ENCODE measurements at regions not wholly inside any gene's neighbourhood (a gene's known extent, or its start where the extent isn't known, plus 50 kb on each side); places are given as distances from the start of the nearest gene placed in this dataset.

DNA sequence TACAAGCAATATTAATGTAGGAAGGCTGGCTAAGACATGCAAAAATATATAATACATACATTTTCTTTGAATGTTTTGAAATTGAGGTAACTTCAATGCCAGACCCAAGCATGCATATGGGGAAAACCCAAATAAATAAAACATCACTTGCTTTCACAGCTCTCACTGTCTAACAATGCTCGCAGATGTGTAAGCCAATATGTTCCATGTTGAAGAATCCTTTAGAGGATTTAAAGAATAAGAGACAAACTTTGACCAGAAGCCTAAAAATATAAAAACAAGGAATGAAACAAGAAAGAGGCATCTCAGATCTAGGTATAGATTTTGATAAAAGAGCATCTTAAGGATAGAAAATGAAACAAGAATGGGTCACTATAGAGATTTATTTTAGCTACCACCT is 354.2 kb downstream of the CDH10 start:
- no peaks in the 10 kb centered on the region for H3K27me3 Mint-ChIP-seq
- H3K36me3 ChIP-seq (ENCODE audit: insufficient read depth, low read length) = no peaks in the 10 kb centered on the region
- CTCF ChIA-PET = interaction anchor here (0.6 kb wide), 1 partner anchor 14 kb away, joined by 3 read pairs; no protein-coding TSS in a partner anchor
- no peaks in the 10 kb centered on the region for H3K9me3 ChIP-seq (ENCODE audit: low read length)
- no peaks in the 10 kb centered on the region for H3K4me1 Mint-ChIP-seq
- H3K4me1 ChIP-seq (ENCODE audit: insufficient read depth, low read length) = no peaks in the 10 kb centered on the region
- no peak overlapping the region for H3K4me3 Mint-ChIP-seq
- no peak overlapping the region for H3K4me3 ChIP-seq (ENCODE audit: low read length)
- DNase-seq = no peak
- no peak overlapping the region for H3K27ac Mint-ChIP-seq
- no peaks in the 10 kb centered on the region for H3K36me3 Mint-ChIP-seq
- H3K9me3 Mint-ChIP-seq = peaks cover 2 to 27% (median 7%) of the 10 kb centered on the region in 5 donors
- POLR2A ChIA-PET = no interaction called here
- no peaks in the 10 kb centered on the region for H3K27me3 ChIP-seq (ENCODE audit: insufficient read depth, low read length, poor library complexity, severe bottlenecking)
- no peak overlapping the region for H3K27ac ChIP-seq (ENCODE audit: low read depth, low read length)

DNA sequence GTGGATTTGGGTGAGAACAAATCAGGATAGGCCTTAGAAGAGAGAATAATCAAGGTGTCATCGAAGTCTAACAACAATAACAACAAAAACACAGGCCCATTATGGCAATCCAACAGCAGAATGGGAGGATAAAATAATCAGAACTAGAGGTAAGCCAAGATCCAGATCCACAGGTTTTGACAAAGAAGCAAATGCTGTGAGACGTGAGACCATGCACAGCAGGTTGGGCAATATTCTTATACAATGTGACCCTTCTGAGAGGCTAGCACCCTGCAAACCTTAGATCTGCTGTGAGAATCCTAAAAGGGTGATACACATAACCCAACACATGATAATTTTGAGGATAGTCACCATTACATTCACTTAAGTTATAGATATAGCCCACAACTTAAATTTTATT is 352.9 kb downstream of the CDH10 start:
- POLR2A ChIA-PET = no interaction called here
- Histone ChIP-seq H3K27me3 (ENCODE audit: insufficient read depth, low read length, poor library complexity, severe bottlenecking) (no peaks in the 10 kb centered on the region), H3K9me3 (ENCODE audit: low read length) (no peaks in the 10 kb centered on the region), H3K4me1 (ENCODE audit: insufficient read depth, low read length) (no peaks in the 10 kb centered on the region), H3K36me3 (ENCODE audit: insufficient read depth, low read length) (no peaks in the 10 kb centered on the region), H3K4me3 (ENCODE audit: low read length) (no peak overlapping the region), H3K27ac (ENCODE audit: low read depth, low read length) (no peak overlapping the region)
- CTCF ChIA-PET = no interaction called here
- Mint-ChIP-seq H3K36me3 (no peaks in the 10 kb centered on the region), H3K4me3 (no peak overlapping the region), H3K4me1 (no peaks in the 10 kb centered on the region), H3K9me3 (peaks cover 5 to 35% (median 8%) of the 10 kb centered on the region in 5 donors), H3K27ac (no peak overlapping the region), H3K27me3 (no peaks in the 10 kb centered on the region)
- no peak for DNase-seq

- ChIA-PET CTCF (no interaction called here), POLR2A (no interaction called here)
- Histone ChIP-seq H3K4me3 (ENCODE audit: low read length) (no peak overlapping the region), H3K27ac (ENCODE audit: low read depth, low read length) (no peak overlapping the region), H3K27me3 (ENCODE audit: insufficient read depth, low read length, poor library complexity, severe bottlenecking) (no peaks in the 10 kb centered on the region), H3K36me3 (ENCODE audit: insufficient read depth, low read length) (no peaks in the 10 kb centered on the region), H3K9me3 (ENCODE audit: low read length) (no peaks in the 10 kb centered on the region), H3K4me1 (ENCODE audit: insufficient read depth, low read length) (no peaks in the 10 kb centered on the region)
- H3K9me3 Mint-ChIP-seq = peaks cover 13 to 37% (median 22%) of the 10 kb centered on the region in 5 donors
- H3K4me3 Mint-ChIP-seq = no peak overlapping the region
- no peak overlapping the region for H3K27ac Mint-ChIP-seq
- DNase-seq = no peak
- no peaks in the 10 kb centered on the region for H3K36me3 Mint-ChIP-seq
- no peaks in the 10 kb centered on the region for H3K4me1 Mint-ChIP-seq
- H3K27me3 Mint-ChIP-seq = no peaks in the 10 kb centered on the region
Observed at GRCh38 chr5:24294333-24294732, 350.4 kb downstream of the CDH10 start.

DNA sequence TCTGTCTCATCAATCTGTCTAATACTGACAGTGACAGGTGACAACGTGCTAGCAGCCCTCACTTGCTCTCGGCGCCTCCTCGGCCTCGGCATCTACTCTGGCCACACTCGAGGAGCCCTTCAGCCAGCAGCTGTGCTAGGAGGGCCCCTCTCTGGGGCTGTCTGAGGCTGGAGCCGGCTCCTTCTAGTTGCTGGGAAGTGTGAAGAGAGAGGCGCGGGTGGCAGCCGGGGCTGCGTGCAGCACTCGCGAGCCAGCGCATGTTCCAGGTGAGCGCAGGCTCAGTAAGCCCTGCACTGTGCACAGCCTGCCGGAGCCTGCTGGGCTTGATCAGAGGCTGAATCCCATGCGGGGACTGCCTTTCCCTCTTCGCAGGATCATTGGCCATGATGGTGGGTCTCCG is 330.7 kb downstream of the CDH10 start:
- Mint-ChIP-seq H3K4me3 (no peak overlapping the region), H3K27me3 (no peaks in the 10 kb centered on the region), H3K36me3 (peaks cover 0 to 1% (median 0%) of the 10 kb centered on the region in 3 donors), H3K4me1 (no peaks in the 10 kb centered on the region), H3K9me3 (peaks cover 18 to 44% (median 25%) of the 10 kb centered on the region in 5 donors), H3K27ac (no peak overlapping the region)
- Histone ChIP-seq H3K36me3 (ENCODE audit: insufficient read depth, low read length) (no peaks in the 10 kb centered on the region), H3K4me1 (ENCODE audit: insufficient read depth, low read length) (no peaks in the 10 kb centered on the region), H3K27ac (ENCODE audit: low read depth, low read length) (no peak overlapping the region), H3K27me3 (ENCODE audit: insufficient read depth, low read length, poor library complexity, severe bottlenecking) (no peaks in the 10 kb centered on the region), H3K9me3 (ENCODE audit: low read length) (no peaks in the 10 kb centered on the region), H3K4me3 (ENCODE audit: low read length) (no peak overlapping the region)
- POLR2A ChIA-PET = no interaction called here
- DNase-seq = no peak
- CTCF ChIA-PET = no interaction called here

DNA sequence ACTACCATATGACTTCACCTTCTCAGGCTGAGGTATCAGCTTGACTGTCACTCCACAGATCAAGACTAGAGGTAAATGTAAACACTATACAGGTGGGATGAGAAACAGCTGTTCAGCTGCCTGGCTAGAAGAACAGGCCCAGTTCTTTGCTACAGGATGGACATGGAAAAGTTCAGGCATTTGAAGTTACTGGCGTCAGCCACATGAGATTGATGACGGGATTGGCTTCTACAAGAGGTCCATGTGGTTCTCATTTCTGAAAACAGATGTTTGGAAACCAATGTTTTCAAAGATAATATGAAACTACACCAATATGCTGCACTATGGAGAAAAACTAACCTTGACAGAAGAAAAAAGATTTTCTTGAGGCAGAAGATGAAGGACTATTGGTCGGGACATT is 324.1 kb downstream of the CDH10 start:
- Mint-ChIP-seq H3K27me3 (no peaks in the 10 kb centered on the region), H3K36me3 (no peaks in the 10 kb centered on the region), H3K27ac (no peak overlapping the region), H3K4me1 (no peaks in the 10 kb centered on the region), H3K4me3 (peak overlapping the region in 1 of 7 donors; percentile 28), H3K9me3 (peaks cover 12 to 30% (median 18%) of the 10 kb centered on the region in 5 donors)
- Histone ChIP-seq H3K4me3 (ENCODE audit: low read length) (no peak overlapping the region), H3K27me3 (ENCODE audit: insufficient read depth, low read length, poor library complexity, severe bottlenecking) (no peaks in the 10 kb centered on the region), H3K36me3 (ENCODE audit: insufficient read depth, low read length) (no peaks in the 10 kb centered on the region), H3K27ac (ENCODE audit: low read depth, low read length) (no peak overlapping the region), H3K9me3 (ENCODE audit: low read length) (no peaks in the 10 kb centered on the region), H3K4me1 (ENCODE audit: insufficient read depth, low read length) (no peaks in the 10 kb centered on the region)
- POLR2A ChIA-PET = no interaction called here
- no peak for DNase-seq
- CTCF ChIA-PET = no interaction called here

DNA sequence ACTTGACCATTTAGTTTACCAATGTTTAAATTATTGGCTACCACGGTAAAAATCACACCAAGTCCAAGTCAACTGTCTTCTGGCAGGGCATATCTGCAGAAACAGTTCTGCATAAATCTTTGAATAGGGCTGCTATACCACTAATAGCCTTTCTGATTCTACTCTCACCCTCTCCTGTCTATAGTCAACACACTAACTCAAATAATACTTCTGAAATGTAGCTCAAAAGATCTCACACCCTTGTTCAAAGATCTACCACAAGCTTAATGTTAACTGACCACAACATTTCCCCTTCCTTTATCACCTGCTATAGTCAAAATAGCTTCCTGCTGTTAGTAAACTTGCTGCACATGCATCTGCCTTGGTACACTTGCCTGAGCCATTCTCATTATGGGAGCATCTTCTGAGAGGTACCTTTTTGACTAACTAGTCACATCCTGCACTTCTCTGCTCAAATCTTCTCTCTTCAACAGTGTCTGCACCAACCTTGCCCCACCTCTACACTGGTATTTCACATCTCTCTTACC is 319.4 kb downstream of the CDH10 start:
- Histone ChIP-seq H3K36me3 (ENCODE audit: insufficient read depth, low read length) (no peaks in the 10 kb centered on the region), H3K27me3 (ENCODE audit: insufficient read depth, low read length, poor library complexity, severe bottlenecking) (no peaks in the 10 kb centered on the region), H3K9me3 (ENCODE audit: low read length) (no peaks in the 10 kb centered on the region), H3K27ac (ENCODE audit: low read depth, low read length) (no peak overlapping the region), H3K4me3 (ENCODE audit: low read length) (no peak overlapping the region), H3K4me1 (ENCODE audit: insufficient read depth, low read length) (no peaks in the 10 kb centered on the region)
- no peaks in the 10 kb centered on the region for H3K36me3 Mint-ChIP-seq
- no peaks in the 10 kb centered on the region for H3K4me1 Mint-ChIP-seq
- peaks cover 6 to 27% (median 9%) of the 10 kb centered on the region in 5 donors for H3K9me3 Mint-ChIP-seq
- H3K27me3 Mint-ChIP-seq = no peaks in the 10 kb centered on the region
- no peak for DNase-seq
- ChIA-PET CTCF (no interaction called here), POLR2A (no interaction called here)
- H3K4me3 Mint-ChIP-seq = no peak overlapping the region
- H3K27ac Mint-ChIP-seq = no peak overlapping the region

- Histone ChIP-seq H3K4me3 (ENCODE audit: low read length) (no peak overlapping the region), H3K4me1 (ENCODE audit: insufficient read depth, low read length) (no peaks in the 10 kb centered on the region), H3K36me3 (ENCODE audit: insufficient read depth, low read length) (no peaks in the 10 kb centered on the region), H3K27me3 (ENCODE audit: insufficient read depth, low read length, poor library complexity, severe bottlenecking) (no peaks in the 10 kb centered on the region), H3K27ac (ENCODE audit: low read depth, low read length) (no peak overlapping the region), H3K9me3 (ENCODE audit: low read length) (no peaks in the 10 kb centered on the region)
- Mint-ChIP-seq H3K4me1 (no peaks in the 10 kb centered on the region), H3K36me3 (no peaks in the 10 kb centered on the region), H3K27ac (peak overlapping the region in 1 of 8 donors; percentile 26), H3K9me3 (peaks cover 9 to 35% (median 15%) of the 10 kb centered on the region in 5 donors), H3K27me3 (no peaks in the 10 kb centered on the region), H3K4me3 (no peak overlapping the region)
- no peak for DNase-seq
- ChIA-PET POLR2A (no interaction called here), CTCF (no interaction called here)
Observed at GRCh38 chr5:24331531-24331930, 313.2 kb downstream of the CDH10 start.

DNA sequence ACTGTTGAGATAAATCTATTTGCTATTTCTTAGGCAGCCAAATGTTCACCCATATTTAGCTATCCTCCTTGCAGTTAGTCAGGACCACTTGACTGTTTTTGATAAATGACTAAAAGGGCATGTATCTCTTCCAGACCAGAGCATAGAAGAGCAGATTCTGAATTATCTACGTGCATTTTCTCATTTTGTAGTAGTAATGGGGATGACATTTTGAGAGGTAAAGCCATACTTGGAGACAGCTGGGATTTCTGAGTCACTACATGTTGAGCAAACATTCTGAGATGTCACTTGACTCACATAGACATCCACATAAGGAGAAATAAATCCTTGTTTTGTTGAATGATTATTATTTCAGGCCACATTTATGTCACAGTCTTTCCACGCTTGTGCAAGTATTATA is 297.6 kb downstream of the CDH10 start:
- ChIA-PET CTCF (no interaction called here), POLR2A (no interaction called here)
- Histone ChIP-seq H3K36me3 (ENCODE audit: insufficient read depth, low read length) (no peaks in the 10 kb centered on the region), H3K4me3 (ENCODE audit: low read length) (no peak overlapping the region), H3K27me3 (ENCODE audit: insufficient read depth, low read length, poor library complexity, severe bottlenecking) (no peaks in the 10 kb centered on the region), H3K9me3 (ENCODE audit: low read length) (no peaks in the 10 kb centered on the region), H3K27ac (ENCODE audit: low read depth, low read length) (no peak overlapping the region), H3K4me1 (ENCODE audit: insufficient read depth, low read length) (no peaks in the 10 kb centered on the region)
- H3K27me3 Mint-ChIP-seq = no peaks in the 10 kb centered on the region
- H3K27ac Mint-ChIP-seq = no peak overlapping the region
- peaks cover 4 to 23% (median 16%) of the 10 kb centered on the region in 5 donors for H3K9me3 Mint-ChIP-seq
- no peaks in the 10 kb centered on the region for H3K4me1 Mint-ChIP-seq
- no peak overlapping the region for H3K4me3 Mint-ChIP-seq
- no peak for DNase-seq
- no peaks in the 10 kb centered on the region for H3K36me3 Mint-ChIP-seq

GRCh38 chr5:24351285-24351684 is 293.5 kb downstream of the CDH10 start:
- no peak overlapping the region for H3K4me3 ChIP-seq (ENCODE audit: low read length)
- H3K27ac ChIP-seq (ENCODE audit: low read depth, low read length) = no peak overlapping the region
- Mint-ChIP-seq H3K27ac (no peak overlapping the region), H3K4me1 (no peaks in the 10 kb centered on the region), H3K9me3 (peaks cover 8 to 26% (median 12%) of the 10 kb centered on the region in 5 donors), H3K4me3 (no peak overlapping the region), H3K27me3 (no peaks in the 10 kb centered on the region), H3K36me3 (no peaks in the 10 kb centered on the region)
- CTCF ChIA-PET = no interaction called here
- no peaks in the 10 kb centered on the region for H3K9me3 ChIP-seq (ENCODE audit: low read length)
- H3K4me1 ChIP-seq (ENCODE audit: insufficient read depth, low read length) = no peaks in the 10 kb centered on the region
- H3K36me3 ChIP-seq (ENCODE audit: insufficient read depth, low read length) = no peaks in the 10 kb centered on the region
- POLR2A ChIA-PET = no interaction called here
- H3K27me3 ChIP-seq (ENCODE audit: insufficient read depth, low read length, poor library complexity, severe bottlenecking) = no peaks in the 10 kb centered on the region
- DNase-seq = no peak

Data from CD8-positive, alpha-beta memory T cell (primary cell).